IMR-90 (cell line): ENCODE measurements at regions not wholly inside any gene's neighbourhood (a gene's known extent, or its start where the extent isn't known, plus 50 kb on each side); places are given as distances from the start of the nearest gene placed in this dataset.

Experiments
- ATAC-seq: fragments of 200-7000 bp; cut with Tn5 transposase; 2 replicates; pipeline ENCODE4 v1.9.1; 2020; ENCODE audit warnings: low read depth, mild to moderate bottlenecking, moderate library complexity
- BruUV-seq: library from RNA; stranded (reverse); fragments of 400-500 nt; replicated peaks from 2 replicates; lab custom pipeline; 2021; lab: Mats Ljungman, UMichigan
- CTCF ChIA-PET: fragments of 300-600 bp; formaldehyde crosslinking; extraction: SDS; loops from one replicate; lab custom pipeline; 2021; ENCODE audit warnings: antibody characterized with exemption; lab: Yijun Ruan, JAX
- POLR2A ChIA-PET: fragments of 300-600 bp; sonication (Branson Sonifier 250); formaldehyde crosslinking; loops from one replicate; lab custom pipeline; 2022; ENCODE audit warnings: antibody characterized with exemption; ENCODE audit not compliant: unreplicated experiment; lab: Charles Lee
- DNase-seq: peaks from one replicate; pipeline ENCODE4 v3.0.0; 2013
- H2AFZ ChIP-seq: replicated peaks from 2 replicates; pipeline ENCODE3; 2013; ENCODE audit warnings: low read length, mild to moderate bottlenecking; ENCODE audit not compliant: poor library complexity
- H2AK5ac ChIP-seq: 2 replicates; pipeline ENCODE4 v1.6.1; 2013; ENCODE audit warnings: low read depth, low read length, inconsistent platforms
- H2AK9ac ChIP-seq: replicated peaks from 2 replicates; pipeline ENCODE3; 2013; ENCODE audit warnings: mild to moderate bottlenecking, low read depth, low read length, moderate library complexity; ENCODE audit not compliant: poor library complexity
- H2BK120ac ChIP-seq: 2 replicates; pipeline ENCODE4 v1.6.1; 2013; ENCODE audit warnings: low read depth, low read length, inconsistent platforms
- H2BK15ac ChIP-seq: 3 replicates; pipeline ENCODE4 v1.6.1; 2013; ENCODE audit warnings: low read depth, low read length, inconsistent platforms
- H2BK20ac ChIP-seq: 2 replicates; pipeline ENCODE4 v1.6.1; 2013; ENCODE audit warnings: low read depth, mild to moderate bottlenecking, inconsistent platforms, low read length, moderate library complexity
- H2BK5ac ChIP-seq: 2 replicates; pipeline ENCODE4 v1.6.1; 2013; ENCODE audit warnings: mild to moderate bottlenecking, low read depth, low read length, inconsistent platforms; ENCODE audit not compliant: poor library complexity, severe bottlenecking
- H3K14ac ChIP-seq: replicated peaks from 2 replicates; pipeline ENCODE4 v1.6.1; 2013; ENCODE audit warnings: low read depth, low read length, inconsistent platforms
- H3K18ac ChIP-seq: 2 replicates; pipeline ENCODE4 v1.6.1; 2013; ENCODE audit warnings: low read depth, low read length, control low read depth
- H3K23ac ChIP-seq: 2 replicates; pipeline ENCODE4 v1.6.1; 2013; ENCODE audit warnings: low read depth, low read length, inconsistent platforms
- H3K27ac ChIP-seq: 2 replicates; pipeline ENCODE4 v1.5.1; 2013; ENCODE audit warnings: mild to moderate bottlenecking, control low read depth, low read length; ENCODE audit not compliant: insufficient read depth
- H3K27me3 ChIP-seq: 2 replicates; pipeline ENCODE4 v1.6.1; 2013; ENCODE audit warnings: low read length; ENCODE audit not compliant: control insufficient read depth, insufficient read depth
- H3K36me3 ChIP-seq: 2 replicates; pipeline ENCODE4 v1.6.1; 2013; ENCODE audit warnings: low read length, mixed read lengths; ENCODE audit not compliant: control insufficient read depth, insufficient read depth
- H3K4ac ChIP-seq: 2 replicates; pipeline ENCODE4 v1.6.1; 2013; ENCODE audit warnings: low read depth, low read length, inconsistent platforms
- H3K4me1 ChIP-seq: 2 replicates; pipeline ENCODE4 v1.6.1; 2013; ENCODE audit warnings: low read length, mixed read lengths; ENCODE audit not compliant: control insufficient read depth, insufficient read depth
- H3K4me2 ChIP-seq: 2 replicates; pipeline ENCODE4 v1.6.1; 2013; ENCODE audit warnings: low read depth, mild to moderate bottlenecking, control low read depth, low read length, moderate library complexity
- H3K4me3 ChIP-seq: 2 replicates; pipeline ENCODE4 v1.5.1; 2013; ENCODE audit warnings: low read depth, mild to moderate bottlenecking, control low read depth, low read length, moderate library complexity; ENCODE audit not compliant: insufficient read depth
- H3K56ac ChIP-seq: 2 replicates; pipeline ENCODE4 v1.6.1; 2013; ENCODE audit warnings: low read length, inconsistent platforms; ENCODE audit not compliant: insufficient read depth; ENCODE audit errors: extremely low read depth
- H3K79me1 ChIP-seq, 2 experiments: 2 replicates each; pipeline ENCODE4 v1.6.1; 2013; ENCODE audit warnings: low read length in 2 of 2, inconsistent platforms in 1 of 2, low read depth in 1 of 2
- H3K9ac ChIP-seq: 2 replicates; pipeline ENCODE4 v1.6.1; 2013; ENCODE audit warnings: low read depth, low read length, control low read depth
- H3K9me1 ChIP-seq: 2 replicates; pipeline ENCODE4 v1.6.1; 2013; ENCODE audit warnings: low read length, inconsistent platforms; ENCODE audit not compliant: insufficient read depth
- H3K9me3 ChIP-seq: 2 replicates; pipeline ENCODE4 v1.6.1; 2013; ENCODE audit warnings: low read length; ENCODE audit not compliant: control insufficient read depth, insufficient read depth
- H4K20me1 ChIP-seq: 2 replicates; pipeline ENCODE4 v1.6.1; 2013; ENCODE audit warnings: low read length, inconsistent platforms; ENCODE audit not compliant: insufficient read depth
- H4K5ac ChIP-seq: 2 replicates; pipeline ENCODE4 v1.6.1; 2013; ENCODE audit warnings: mild to moderate bottlenecking, low read depth, low read length, control low read depth
- H4K8ac ChIP-seq, 2 experiments: 2 replicates each; pipeline ENCODE4 v1.6.1; 2013; ENCODE audit warnings: low read depth in 2 of 2, low read length in 2 of 2, control low read depth in 1 of 2, inconsistent platforms in 1 of 2
- H4K91ac ChIP-seq: 2 replicates; pipeline ENCODE4 v1.6.1; 2013; ENCODE audit warnings: low read depth, low read length, inconsistent platforms; ENCODE audit not compliant: insufficient read depth
- CTCF ChIP-seq: conservative IDR thresholded peaks from 2 replicates; pipeline ENCODE4 v1.5.1; 2012; ENCODE audit warnings: mild to moderate bottlenecking, low read depth, low read length, improper control_type of control experiment
- dilution Hi-C: fragments of 300-500 bp; cut with HindIII; formaldehyde crosslinking; loops from one replicate; pipeline ENCODE4 v1.14.3; 2018; ENCODE audit warnings: low sequenced_read_pairs; ENCODE audit not compliant: unreplicated experiment
- in situ Hi-C: fragments of 300-500 bp; cut with MboI; formaldehyde crosslinking; loops from 3 replicates; pipeline ENCODE4 v1.14.3; 2019; ENCODE audit warnings: low sequenced_read_pairs, inconsistent platforms, mixed read lengths
- intact Hi-C: fragments of 100-400 bp; cut with micrococcal nuclease; formaldehyde crosslinking; loops from 2 replicates; pipeline ENCODE4 v1.10.0; 2022

- H2BK5ac ChIP-seq, result no peak overlapping the region
- dilution Hi-C loops, result no loop called here
- CTCF ChIA-PET, result interaction anchor here (0.6 kb wide), 1 partner anchor 9 kb away, joined by 3 read pairs; no protein-coding TSS in a partner anchor
Measured at GRCh38 chr3:154050216-154050615, 71.0 kb upstream of the ARHGEF26 start.

More at GRCh38 chr3:154050216-154050615, 71.0 kb upstream of the ARHGEF26 start:
- ATAC-seq, result no peak
- Histone ChIP-seq H3K56ac (no peak overlapping the region), H3K27ac (no peak overlapping the region), H3K4me2 (no peak overlapping the region), H3K79me1 (no peaks in the 10 kb centered on the region), H3K4me1 (0 out of 2 replicates have a peak, but pooled peaks cover 1% of the 10 kb centered on the region), H4K5ac (no peak overlapping the region), H2AK5ac (no peak overlapping the region), H3K9me1 (no peaks in the 10 kb centered on the region), H3K36me3 (no peaks in the 10 kb centered on the region), H2BK15ac (no peak overlapping the region), H3K23ac (no peak overlapping the region), H3K27me3 (no peaks in the 10 kb centered on the region), H2AK9ac (no peak overlapping the region), H3K4me3 (no peak overlapping the region), H4K91ac (no peak overlapping the region), H3K14ac (no peak overlapping the region), H4K8ac (no peak overlapping the region), H3K4ac (no peak overlapping the region), H3K9ac (no peak overlapping the region), H2BK120ac (no peak overlapping the region), H2AFZ (no peak overlapping the region), H3K18ac (no peak overlapping the region), H3K9me3 (no peaks in the 10 kb centered on the region), H2BK20ac (no peak overlapping the region), H4K20me1 (no peaks in the 10 kb centered on the region)
- POLR2A ChIA-PET, result no interaction called here
- no peak for DNase-seq
- TF ChIP-seq CTCF, result no peak
- BruUV-seq, result no TSS peak
- in situ Hi-C loops (no loop called here), intact Hi-C loops (no loop called here)
